ENCODE measurements at regions not wholly inside any gene's neighbourhood (a gene's known extent, or its start where the extent isn't known, plus 50 kb on each side); places are given as distances from the start of the nearest gene placed in this dataset.

- H3K27me3 Mint-ChIP-seq (ENCODE audit: insufficient read depth, low read depth) = peaks cover 6% of the 10 kb centered on the region
- H3K4me1 Mint-ChIP-seq = no peaks in the 10 kb centered on the region
- no peak for DNase-seq (ENCODE audit: low spot score)
- Histone ChIP-seq H3K9ac (no peak overlapping the region), H2AFZ (replicated peaks) (no peak overlapping the region), H3K9me3 (ENCODE audit: low read depth) (no peaks in the 10 kb centered on the region), H4K20me1 (ENCODE audit: low read depth) (no peaks in the 10 kb centered on the region), H3K36me3 (no peaks in the 10 kb centered on the region), H3K4me1 (no peaks in the 10 kb centered on the region), H3K27me3 (no peaks in the 10 kb centered on the region), H3F3A (ENCODE audit: low read depth) (no peaks in the 10 kb centered on the region), H3K27ac (no peak overlapping the region), H3K4me3 (no peak overlapping the region), H3K4me2 (no peak overlapping the region), H3K79me2 (ENCODE audit: low read depth) (no peaks in the 10 kb centered on the region)
- no peak overlapping the region for H3K4me3 Mint-ChIP-seq
- TF ChIP-seq EZH2phosphoT487 (IDR thresholded peaks at IDR 0.05) (no peak), EZH2 (IDR thresholded peaks at IDR 0.05) (no peak)
- TF ChIP-seq, protein P1, sequence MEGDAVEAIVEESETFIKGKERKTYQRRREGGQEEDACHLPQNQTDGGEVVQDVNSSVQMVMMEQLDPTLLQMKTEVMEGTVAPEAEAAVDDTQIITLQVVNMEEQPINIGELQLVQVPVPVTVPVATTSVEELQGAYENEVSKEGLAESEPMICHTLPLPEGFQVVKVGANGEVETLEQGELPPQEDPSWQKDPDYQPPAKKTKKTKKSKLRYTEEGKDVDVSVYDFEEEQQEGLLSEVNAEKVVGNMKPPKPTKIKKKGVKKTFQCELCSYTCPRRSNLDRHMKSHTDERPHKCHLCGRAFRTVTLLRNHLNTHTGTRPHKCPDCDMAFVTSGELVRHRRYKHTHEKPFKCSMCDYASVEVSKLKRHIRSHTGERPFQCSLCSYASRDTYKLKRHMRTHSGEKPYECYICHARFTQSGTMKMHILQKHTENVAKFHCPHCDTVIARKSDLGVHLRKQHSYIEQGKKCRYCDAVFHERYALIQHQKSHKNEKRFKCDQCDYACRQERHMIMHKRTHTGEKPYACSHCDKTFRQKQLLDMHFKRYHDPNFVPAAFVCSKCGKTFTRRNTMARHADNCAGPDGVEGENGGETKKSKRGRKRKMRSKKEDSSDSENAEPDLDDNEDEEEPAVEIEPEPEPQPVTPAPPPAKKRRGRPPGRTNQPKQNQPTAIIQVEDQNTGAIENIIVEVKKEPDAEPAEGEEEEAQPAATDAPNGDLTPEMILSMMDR (IDR thresholded peaks at IDR 0.05) = no peak
- no peak overlapping the region for H3K27ac Mint-ChIP-seq
- no peaks in the 10 kb centered on the region for H3K36me3 Mint-ChIP-seq
- H3K9me3 Mint-ChIP-seq = peaks cover 22% of the 10 kb centered on the region
These were observed 410.0 kb upstream of the CD180 start for GRCh38 chr5:67606586-67606947.

GRCh38 chr5:67605730-67606585 is 409.4 kb upstream of the CD180 start:
- H3F3A ChIP-seq (ENCODE audit: low read depth) = no peaks in the 10 kb centered on the region
- TF ChIP-seq EZH2phosphoT487 (IDR thresholded peaks at IDR 0.05) (no peak), EZH2 (IDR thresholded peaks at IDR 0.05) (no peak)
- TF ChIP-seq, protein P1 (IDR thresholded peaks at IDR 0.05) = no peak
- H3K36me3 ChIP-seq = no peaks in the 10 kb centered on the region
- Mint-ChIP-seq H3K27me3 (ENCODE audit: insufficient read depth, low read depth) (peaks cover 6% of the 10 kb centered on the region), H3K9me3 (peaks cover 28% of the 10 kb centered on the region), H3K4me1 (no peaks in the 10 kb centered on the region), H3K36me3 (no peaks in the 10 kb centered on the region), H3K27ac (peak overlapping the region; percentile 24), H3K4me3 (no peak overlapping the region)
- H4K20me1 ChIP-seq (ENCODE audit: low read depth) = no peaks in the 10 kb centered on the region
- no peak overlapping the region for H3K4me3 ChIP-seq
- no peak overlapping the region for H3K27ac ChIP-seq
- no peaks in the 10 kb centered on the region for H3K79me2 ChIP-seq (ENCODE audit: low read depth)
- no peak overlapping the region for H2AFZ ChIP-seq (replicated peaks)
- no peak overlapping the region for H3K4me2 ChIP-seq
- no peaks in the 10 kb centered on the region for H3K27me3 ChIP-seq
- H3K4me1 ChIP-seq = no peaks in the 10 kb centered on the region
- no peak for DNase-seq (ENCODE audit: low spot score)
- no peak overlapping the region for H3K9ac ChIP-seq
- no peaks in the 10 kb centered on the region for H3K9me3 ChIP-seq (ENCODE audit: low read depth)

DNA sequence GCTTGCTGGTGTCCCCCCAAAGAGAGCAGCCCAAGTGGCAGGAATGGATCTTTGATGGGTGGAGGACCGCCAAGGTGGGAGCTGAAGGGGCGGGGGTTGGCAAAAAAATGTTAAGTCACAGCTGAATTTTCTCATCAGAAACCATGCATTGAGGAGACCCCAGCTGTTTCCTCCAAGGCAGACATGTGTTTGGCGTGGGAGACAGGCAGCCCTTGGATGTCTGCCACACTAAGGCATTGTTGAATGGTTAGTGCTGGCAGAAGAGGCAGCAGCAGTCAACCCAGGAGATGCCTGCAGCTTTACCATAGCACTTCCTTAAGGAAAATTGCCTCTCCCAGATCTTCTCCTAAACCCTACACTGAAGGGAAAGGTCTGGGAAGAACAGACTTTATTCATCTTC is 394.9 kb upstream of the CD180 start:
- Histone ChIP-seq H3K36me3 (no peaks in the 10 kb centered on the region), H3F3A (ENCODE audit: low read depth) (no peaks in the 10 kb centered on the region), H3K27me3 (no peaks in the 10 kb centered on the region), H2AFZ (replicated peaks) (no peak overlapping the region), H3K4me2 (no peak overlapping the region), H3K27ac (no peak overlapping the region), H3K4me3 (no peak overlapping the region), H3K4me1 (no peaks in the 10 kb centered on the region), H3K79me2 (ENCODE audit: low read depth) (no peaks in the 10 kb centered on the region), H3K9ac (no peak overlapping the region), H4K20me1 (ENCODE audit: low read depth) (no peaks in the 10 kb centered on the region), H3K9me3 (ENCODE audit: low read depth) (no peaks in the 10 kb centered on the region)
- DNase-seq (ENCODE audit: low spot score) = no peak
- Mint-ChIP-seq H3K36me3 (no peaks in the 10 kb centered on the region), H3K9me3 (peaks cover 3% of the 10 kb centered on the region), H3K27me3 (ENCODE audit: insufficient read depth, low read depth) (no peaks in the 10 kb centered on the region), H3K4me3 (no peak overlapping the region), H3K4me1 (no peaks in the 10 kb centered on the region), H3K27ac (no peak overlapping the region)
- TF ChIP-seq EZH2 (IDR thresholded peaks at IDR 0.05) (no peak), EZH2phosphoT487 (IDR thresholded peaks at IDR 0.05) (no peak)
- TF ChIP-seq, protein P1 (IDR thresholded peaks at IDR 0.05) = no peak

Measured in neural progenitor cell (in vitro differentiated cells).